ENCODE measurements at regions not wholly inside any gene's neighbourhood (a gene's known extent, or its start where the extent isn't known, plus 50 kb on each side); places are given as distances from the start of the nearest gene placed in this dataset.
"Not testable (repeated sequence)": the region's sequence is repeated elsewhere in the genome, so short reads cannot be mapped to it uniquely, and the experiment has no call there.

GRCh38 chr20:23294166-23294565, 56.4 kb upstream of the NXT1 start:
- TF ChIP-seq CTCF (IDR thresholded peaks at IDR 0.05; ENCODE audit: insufficient read depth, low read length, missing control alignments), result no peak
- ChIA-PET CTCF (no interaction called here), POLR2A (no interaction called here)
- no peak overlapping the region for H3K4me3 ChIP-seq (ENCODE audit: low read depth, low read length)
- no peak for DNase-seq (ENCODE audit: low read depth, low spot score)

- TF ChIP-seq CTCF (IDR thresholded peaks at IDR 0.05; ENCODE audit: insufficient read depth, low read length, missing control alignments), result no peak
- ChIA-PET CTCF (no interaction called here), POLR2A (no interaction called here)
- no peak for DNase-seq (ENCODE audit: low read depth, low spot score)
- H3K4me3 ChIP-seq (ENCODE audit: low read depth, low read length), result no peak overlapping the region
Observed at GRCh38 chr20:23293689-23294088, 56.9 kb upstream of the NXT1 start.

GRCh38 chr20:23292311-23292710, 58.3 kb upstream of the NXT1 start:
- CTCF ChIA-PET; POLR2A ChIA-PET; H3K4me3 ChIP-seq (ENCODE audit: low read depth, low read length); DNase-seq (ENCODE audit: low read depth, low spot score): not testable (repeated sequence)

- POLR2A ChIA-PET, result no interaction called here
- peak; percentile 14 for DNase-seq (ENCODE audit: low read depth, low spot score)
- CTCF ChIA-PET, result no interaction called here
- H3K4me3 ChIP-seq (ENCODE audit: low read depth, low read length), result no peak overlapping the region
- no peak for TF ChIP-seq CTCF (IDR thresholded peaks at IDR 0.05; ENCODE audit: insufficient read depth, low read length, missing control alignments)
Observed at GRCh38 chr20:23291575-23292240, 58.9 kb upstream of the NXT1 start.

GRCh38 chr20:23290761-23291574, 59.6 kb upstream of the NXT1 start:
- POLR2A ChIA-PET, result no interaction called here
- CTCF ChIA-PET, result no interaction called here
- H3K4me3 ChIP-seq (ENCODE audit: low read depth, low read length), result no peak overlapping the region
- DNase-seq (ENCODE audit: low read depth, low spot score), result no peak
- TF ChIP-seq CTCF (IDR thresholded peaks at IDR 0.05; ENCODE audit: insufficient read depth, low read length, missing control alignments), result no peak

- ChIA-PET CTCF (no interaction called here), POLR2A (no interaction called here)
- no peak for TF ChIP-seq CTCF (IDR thresholded peaks at IDR 0.05; ENCODE audit: insufficient read depth, low read length, missing control alignments)
- H3K4me3 ChIP-seq (ENCODE audit: low read depth, low read length), result no peak overlapping the region
- DNase-seq (ENCODE audit: low read depth, low spot score), result no peak
Observed at GRCh38 chr20:23289724-23290395, 60.7 kb upstream of the NXT1 start.
